Activated CD4-positive, alpha-beta T cell treated with anti-CD3 and anti-CD28 coated beads, Interleukin-2, amount 50 U/mL, for 48 hours (primary cell): ENCODE measurements at regions not wholly inside any gene's neighbourhood (a gene's known extent, or its start where the extent isn't known, plus 50 kb on each side); places are given as distances from the start of the nearest gene placed in this dataset.

Experiments used
- DNase-seq, 2 experiments: peaks; one replicate each; pipeline ENCODE4 v3.0.0-alpha.2; 2020

DNA sequence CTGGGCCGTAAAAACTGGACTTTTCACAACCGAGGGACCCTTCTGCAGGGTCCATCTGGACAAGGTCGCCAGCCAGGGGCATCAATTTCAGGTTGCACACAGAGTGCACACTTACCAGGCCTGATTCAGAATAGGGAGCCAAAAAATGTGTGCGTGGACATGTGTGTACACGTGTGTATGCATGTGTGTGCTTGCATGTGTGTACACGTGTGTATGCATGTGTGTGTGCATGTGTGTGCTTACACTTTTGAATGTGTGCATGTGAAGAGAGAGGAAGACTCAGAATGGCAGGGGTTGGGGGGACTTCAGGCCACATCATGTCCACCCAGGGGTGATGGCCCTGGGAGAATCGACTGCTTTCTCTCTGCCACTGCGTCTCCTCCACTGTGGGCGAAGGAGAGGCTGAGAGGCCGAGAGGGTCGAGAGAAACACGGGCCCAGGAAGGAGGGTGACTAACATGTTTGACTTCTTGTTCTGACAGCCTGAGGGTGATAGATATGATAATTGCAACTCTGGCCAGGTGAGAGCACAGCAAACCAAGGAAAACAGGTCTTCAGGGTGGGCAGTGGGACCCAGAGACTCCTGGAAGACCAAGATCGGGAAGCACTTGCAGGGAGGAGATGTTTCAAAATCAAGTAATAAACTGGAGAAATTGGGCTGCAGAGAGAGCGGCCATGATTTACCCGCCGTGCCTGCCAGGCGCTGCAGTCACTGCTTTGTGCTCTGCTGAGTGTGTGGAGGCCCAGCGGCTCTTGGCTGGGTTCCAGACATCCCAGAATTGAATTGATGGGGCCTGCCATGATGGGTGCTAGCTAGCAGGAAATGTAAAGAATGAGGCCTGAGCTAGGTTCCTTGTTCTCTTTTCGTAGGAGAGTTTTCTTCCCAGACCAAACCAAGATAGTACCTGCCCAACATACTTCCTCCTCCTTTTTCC lies 310.8 kb downstream of the QKI start:
- no peak for DNase-seq

- no peak for DNase-seq
These were observed 309.7 kb downstream of the QKI start for GRCh38 chr6:163724196-163724595.

DNA sequence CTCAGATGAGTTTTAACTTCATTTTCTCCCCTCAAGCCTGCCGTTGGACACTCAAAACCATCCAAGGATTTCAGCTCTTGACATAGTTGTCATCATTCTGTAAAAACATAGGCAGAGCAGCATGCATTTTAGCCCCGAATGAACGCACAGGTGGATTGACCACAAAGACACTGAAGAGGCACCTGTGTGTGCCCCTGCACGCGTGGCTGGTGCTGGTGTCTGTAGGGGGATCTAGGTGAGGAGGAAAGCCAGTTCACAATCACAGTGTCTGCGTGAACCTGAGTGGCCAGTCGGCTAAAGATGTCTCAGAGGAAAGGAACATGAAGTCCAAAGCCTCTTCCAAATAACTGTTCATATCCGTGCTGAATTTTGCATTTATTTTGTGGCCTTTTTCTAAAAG lies 309.2 kb downstream of the QKI start:
- DNase-seq: no peak

GRCh38 chr6:163721922-163722692 lies 307.6 kb downstream of the QKI start:
- no peak for DNase-seq

DNA sequence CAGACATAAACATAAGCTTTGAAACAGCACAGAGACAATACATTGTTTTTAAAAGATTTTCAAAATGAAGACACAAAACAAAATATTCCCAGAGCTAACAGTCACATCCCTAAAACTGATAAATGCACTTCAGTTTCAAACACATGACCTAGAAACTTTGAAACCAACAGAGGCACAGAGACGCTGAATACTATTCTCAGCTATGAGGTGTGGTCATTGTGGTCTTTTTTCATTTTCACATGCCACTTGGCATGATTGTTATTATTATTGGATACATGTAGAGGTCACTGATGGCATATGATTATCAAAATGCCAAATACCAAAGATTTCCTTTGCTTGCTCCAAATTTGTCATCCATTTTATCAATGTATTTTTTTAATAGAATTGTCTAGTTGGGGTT lies 306.9 kb downstream of the QKI start:
- DNase-seq: no peak

- DNase-seq: no peak
These were observed 306.1 kb downstream of the QKI start for GRCh38 chr6:163720460-163721235.

DNA sequence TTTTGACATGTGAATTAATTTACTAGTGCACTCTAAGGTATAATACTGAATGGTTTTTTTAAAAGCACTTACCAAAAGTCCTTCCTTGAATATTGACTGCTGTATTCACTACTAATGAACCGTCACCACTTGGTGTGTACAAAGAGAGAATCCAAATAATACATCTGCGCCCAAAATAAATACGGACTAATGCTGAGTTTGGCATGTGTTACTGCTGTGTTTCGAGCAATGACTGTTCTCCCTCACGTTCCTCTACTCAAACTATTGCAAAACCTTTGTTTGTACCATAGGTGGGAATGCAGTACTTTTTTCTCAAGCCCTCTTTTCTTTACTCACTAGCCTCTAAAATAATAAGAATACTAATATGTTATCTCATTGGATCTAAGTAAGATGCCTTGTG lies 305.5 kb downstream of the QKI start:
- no peak for DNase-seq

DNA sequence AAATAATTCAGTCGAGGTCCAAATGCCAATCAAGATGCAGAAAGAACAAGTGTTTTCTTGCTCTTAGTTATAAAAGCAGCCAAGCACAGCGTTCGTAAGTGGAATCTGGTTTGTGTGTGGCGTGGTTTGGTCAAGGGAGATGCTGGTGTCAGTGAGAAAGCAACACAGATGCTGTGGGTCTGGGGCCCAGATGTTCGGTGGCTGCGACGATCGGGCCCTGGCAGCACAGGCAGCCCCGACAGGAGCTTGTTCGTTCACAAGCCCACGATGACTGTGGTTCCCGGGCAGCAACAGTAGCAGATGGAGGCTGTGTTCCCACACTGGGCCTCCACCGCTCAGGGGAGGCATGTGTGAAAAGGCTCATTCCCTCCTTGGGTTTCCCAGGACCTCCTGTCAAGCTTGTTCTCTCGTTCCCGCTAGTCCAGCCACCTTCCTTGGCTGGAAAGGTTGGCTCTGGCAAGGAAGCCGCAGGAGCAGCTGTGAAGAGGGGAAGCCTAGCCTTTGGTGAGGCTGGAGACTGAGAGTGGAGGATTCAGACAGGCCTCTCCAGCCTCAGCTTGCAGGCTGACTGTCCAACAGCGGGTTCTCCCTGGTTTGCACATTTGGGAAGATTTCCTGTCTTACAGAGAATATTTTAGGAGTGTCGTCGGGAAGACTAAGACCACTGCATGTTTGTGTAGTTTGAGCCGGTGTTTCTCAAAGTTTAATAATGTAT lies 304.7 kb downstream of the QKI start:
- DNase-seq: no peak

GRCh38 chr6:163718537-163718936 lies 304.0 kb downstream of the QKI start:
- no peak for DNase-seq

DNA sequence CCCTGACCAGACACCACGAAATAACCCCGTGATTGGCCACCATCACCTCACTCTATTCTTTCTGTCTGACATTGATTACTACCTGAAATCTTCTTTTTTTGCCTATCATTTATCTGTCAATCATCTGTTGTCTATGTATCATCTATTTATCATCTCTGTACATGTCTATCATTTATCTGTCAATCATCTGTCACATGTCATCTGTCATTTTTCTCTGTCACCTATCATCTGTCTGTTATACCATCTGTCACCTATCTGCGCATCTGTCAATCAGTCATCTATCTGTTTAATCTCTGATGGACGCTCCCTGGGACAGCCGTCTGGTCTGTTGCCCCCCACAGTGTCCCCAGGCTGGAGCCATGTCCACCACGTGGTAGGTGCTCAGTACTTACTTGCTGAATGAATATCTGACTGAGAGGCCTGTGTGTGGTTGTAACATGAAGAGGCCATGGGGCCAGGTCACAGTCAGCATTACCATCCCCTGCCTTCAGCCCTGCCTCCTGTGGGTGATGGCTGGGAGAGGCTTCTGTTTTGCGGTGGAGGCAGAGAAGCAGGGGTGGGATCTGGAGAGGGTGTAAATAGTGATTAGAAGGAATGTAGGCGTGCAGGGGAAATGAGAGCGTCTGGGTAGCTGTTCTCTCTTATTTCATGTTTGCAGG lies 302.7 kb downstream of the QKI start:
- no peak for DNase-seq

- DNase-seq: no peak
These were observed 302.2 kb downstream of the QKI start for GRCh38 chr6:163716690-163717089.

DNA sequence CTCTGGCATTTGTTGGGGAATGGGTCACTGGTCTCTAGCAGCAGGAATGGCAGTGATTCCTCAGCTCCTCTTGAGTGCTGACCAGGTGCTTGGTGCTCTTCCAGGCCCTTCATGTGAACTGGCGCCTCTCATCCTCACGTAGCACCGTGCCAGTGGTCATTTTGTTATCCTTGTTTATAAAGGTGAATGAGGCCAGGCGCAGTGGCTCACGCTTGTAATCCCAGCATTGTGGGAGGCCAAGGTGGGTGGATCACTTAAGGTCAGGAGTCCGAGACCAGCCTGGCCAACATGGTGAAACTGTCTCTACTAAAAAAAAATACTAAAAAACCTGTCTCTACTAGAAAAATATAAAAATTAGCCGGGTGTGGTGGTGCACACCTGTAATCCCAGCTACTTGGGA lies 301.3 kb downstream of the QKI start:
- no peak for DNase-seq

DNA sequence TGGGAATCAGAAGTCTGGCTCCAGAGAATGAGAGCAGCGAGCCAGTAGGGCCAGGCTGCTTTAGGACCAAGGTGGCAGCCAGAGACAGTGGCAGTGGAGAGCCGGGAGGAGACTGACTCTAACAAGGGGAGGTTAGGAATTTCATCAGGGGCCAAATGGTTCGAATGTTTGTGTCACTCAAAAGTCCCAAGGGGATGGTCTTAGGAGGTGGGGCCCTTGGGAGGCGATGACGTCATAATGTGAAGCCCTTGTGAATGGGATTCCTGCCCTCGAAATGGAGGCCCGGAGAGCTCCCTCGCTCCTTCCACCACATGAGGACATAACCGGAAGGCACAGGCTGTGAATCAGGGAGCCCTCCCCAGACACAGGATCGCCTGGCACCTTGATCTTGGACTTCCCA lies 299.7 kb downstream of the QKI start:
- no peak for DNase-seq

- no peak for DNase-seq
These were observed 298.5 kb downstream of the QKI start for GRCh38 chr6:163712981-163713380.

GRCh38 chr6:163712566-163712961 lies 298.0 kb downstream of the QKI start:
- DNase-seq: no peak

GRCh38 chr6:163711615-163712565 lies 297.4 kb downstream of the QKI start:
- DNase-seq: no peak

GRCh38 chr6:163710532-163711470 lies 296.3 kb downstream of the QKI start:
- DNase-seq: no peak

- no peak for DNase-seq
These were observed 295.2 kb downstream of the QKI start for GRCh38 chr6:163709693-163710092.

DNA sequence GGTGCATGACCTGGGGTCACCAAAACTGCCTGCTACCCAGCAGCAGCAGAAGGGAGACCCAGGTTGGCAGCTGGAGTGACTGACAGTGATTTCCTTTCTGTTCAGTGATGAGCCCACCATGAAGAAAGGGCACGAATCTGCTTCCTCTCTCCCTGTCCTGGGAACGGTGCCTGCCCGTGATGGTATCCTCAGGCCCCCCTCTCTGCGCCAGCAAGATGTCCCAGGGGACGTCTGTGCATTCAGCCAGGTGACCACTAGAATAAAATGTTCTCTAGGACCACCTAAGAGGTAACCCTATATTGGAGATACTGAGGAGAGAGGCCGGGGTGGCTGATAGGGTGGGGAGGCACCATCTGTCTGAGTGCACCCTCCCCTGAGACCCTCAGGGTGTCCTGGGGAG lies 294.7 kb downstream of the QKI start:
- no peak for DNase-seq

- DNase-seq: no peak
These were observed 293.9 kb downstream of the QKI start for GRCh38 chr6:163708466-163708865.
